ENCODE measurements at regions not wholly inside any gene's neighbourhood (a gene's known extent, or its start where the extent isn't known, plus 50 kb on each side); places are given as distances from the start of the nearest gene placed in this dataset.

DNA sequence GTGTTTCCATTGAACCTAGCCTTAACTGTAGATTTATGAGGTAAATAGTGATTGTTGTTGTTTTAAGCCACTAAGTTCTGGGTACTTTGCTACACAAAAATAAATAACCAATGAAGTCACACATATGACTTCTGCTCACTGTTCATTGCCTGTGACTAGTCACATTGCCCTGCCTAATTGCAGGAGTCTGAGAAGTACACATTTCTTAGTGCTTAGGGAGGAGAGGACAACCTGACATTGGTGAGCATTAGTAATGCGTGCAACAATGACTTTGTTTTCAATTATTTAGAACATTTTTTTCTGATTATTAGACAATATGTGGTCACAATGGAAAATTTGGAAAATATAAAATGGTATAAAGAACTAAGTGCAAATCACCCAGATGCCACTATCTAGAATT is 133.2 kb upstream of the DAZL start:
- H3K4me1 ChIP-seq (replicated peaks in 1 of 2; ENCODE audit: control insufficient read depth in 2 of 2, insufficient read depth in 2 of 2, low read length in 2 of 2): no peaks in the 10 kb centered on the region
- no TSS peak for BruUV-seq (replicated peaks)
- WGBS (ENCODE audit: insufficient coverage, low coverage, missing lambda C conversion rate): 0% methylated on average over 1 of the region's 1 CpG
- TF ChIP-seq ZBTB8A (IDR thresholded peaks at IDR 0.05; ENCODE audit: partially characterized antibody) (no peak), NFIC (IDR thresholded peaks at IDR 0.05) (no peak), HNRNPLL (IDR thresholded peaks at IDR 0.05; ENCODE audit: low read depth, low read length, poor library complexity, severe bottlenecking) (no peak), ZKSCAN8 (CRISPR knock-in tag; IDR thresholded peaks at IDR 0.05) (no peak), HNRNPUL1 (IDR thresholded peaks at IDR 0.05; ENCODE audit: low read length) (no peak), UBTF (IDR thresholded peaks at IDR 0.05; ENCODE audit: borderline replicate concordance in 1 of 2, low read depth in 2 of 2, low read length in 2 of 2) (no peak), CHD2 (IDR thresholded peaks at IDR 0.05; ENCODE audit: low read depth, low read length) (no peak), ZNF449 (CRISPR knock-in tag; IDR thresholded peaks at IDR 0.05) (no peak), ZNF511 (CRISPR knock-in tag; IDR thresholded peaks at IDR 0.05) (no peak), TGIF2 (CRISPR knock-in tag; IDR thresholded peaks at IDR 0.05) (no peak)
- TF ChIP-seq, protein P1, sequence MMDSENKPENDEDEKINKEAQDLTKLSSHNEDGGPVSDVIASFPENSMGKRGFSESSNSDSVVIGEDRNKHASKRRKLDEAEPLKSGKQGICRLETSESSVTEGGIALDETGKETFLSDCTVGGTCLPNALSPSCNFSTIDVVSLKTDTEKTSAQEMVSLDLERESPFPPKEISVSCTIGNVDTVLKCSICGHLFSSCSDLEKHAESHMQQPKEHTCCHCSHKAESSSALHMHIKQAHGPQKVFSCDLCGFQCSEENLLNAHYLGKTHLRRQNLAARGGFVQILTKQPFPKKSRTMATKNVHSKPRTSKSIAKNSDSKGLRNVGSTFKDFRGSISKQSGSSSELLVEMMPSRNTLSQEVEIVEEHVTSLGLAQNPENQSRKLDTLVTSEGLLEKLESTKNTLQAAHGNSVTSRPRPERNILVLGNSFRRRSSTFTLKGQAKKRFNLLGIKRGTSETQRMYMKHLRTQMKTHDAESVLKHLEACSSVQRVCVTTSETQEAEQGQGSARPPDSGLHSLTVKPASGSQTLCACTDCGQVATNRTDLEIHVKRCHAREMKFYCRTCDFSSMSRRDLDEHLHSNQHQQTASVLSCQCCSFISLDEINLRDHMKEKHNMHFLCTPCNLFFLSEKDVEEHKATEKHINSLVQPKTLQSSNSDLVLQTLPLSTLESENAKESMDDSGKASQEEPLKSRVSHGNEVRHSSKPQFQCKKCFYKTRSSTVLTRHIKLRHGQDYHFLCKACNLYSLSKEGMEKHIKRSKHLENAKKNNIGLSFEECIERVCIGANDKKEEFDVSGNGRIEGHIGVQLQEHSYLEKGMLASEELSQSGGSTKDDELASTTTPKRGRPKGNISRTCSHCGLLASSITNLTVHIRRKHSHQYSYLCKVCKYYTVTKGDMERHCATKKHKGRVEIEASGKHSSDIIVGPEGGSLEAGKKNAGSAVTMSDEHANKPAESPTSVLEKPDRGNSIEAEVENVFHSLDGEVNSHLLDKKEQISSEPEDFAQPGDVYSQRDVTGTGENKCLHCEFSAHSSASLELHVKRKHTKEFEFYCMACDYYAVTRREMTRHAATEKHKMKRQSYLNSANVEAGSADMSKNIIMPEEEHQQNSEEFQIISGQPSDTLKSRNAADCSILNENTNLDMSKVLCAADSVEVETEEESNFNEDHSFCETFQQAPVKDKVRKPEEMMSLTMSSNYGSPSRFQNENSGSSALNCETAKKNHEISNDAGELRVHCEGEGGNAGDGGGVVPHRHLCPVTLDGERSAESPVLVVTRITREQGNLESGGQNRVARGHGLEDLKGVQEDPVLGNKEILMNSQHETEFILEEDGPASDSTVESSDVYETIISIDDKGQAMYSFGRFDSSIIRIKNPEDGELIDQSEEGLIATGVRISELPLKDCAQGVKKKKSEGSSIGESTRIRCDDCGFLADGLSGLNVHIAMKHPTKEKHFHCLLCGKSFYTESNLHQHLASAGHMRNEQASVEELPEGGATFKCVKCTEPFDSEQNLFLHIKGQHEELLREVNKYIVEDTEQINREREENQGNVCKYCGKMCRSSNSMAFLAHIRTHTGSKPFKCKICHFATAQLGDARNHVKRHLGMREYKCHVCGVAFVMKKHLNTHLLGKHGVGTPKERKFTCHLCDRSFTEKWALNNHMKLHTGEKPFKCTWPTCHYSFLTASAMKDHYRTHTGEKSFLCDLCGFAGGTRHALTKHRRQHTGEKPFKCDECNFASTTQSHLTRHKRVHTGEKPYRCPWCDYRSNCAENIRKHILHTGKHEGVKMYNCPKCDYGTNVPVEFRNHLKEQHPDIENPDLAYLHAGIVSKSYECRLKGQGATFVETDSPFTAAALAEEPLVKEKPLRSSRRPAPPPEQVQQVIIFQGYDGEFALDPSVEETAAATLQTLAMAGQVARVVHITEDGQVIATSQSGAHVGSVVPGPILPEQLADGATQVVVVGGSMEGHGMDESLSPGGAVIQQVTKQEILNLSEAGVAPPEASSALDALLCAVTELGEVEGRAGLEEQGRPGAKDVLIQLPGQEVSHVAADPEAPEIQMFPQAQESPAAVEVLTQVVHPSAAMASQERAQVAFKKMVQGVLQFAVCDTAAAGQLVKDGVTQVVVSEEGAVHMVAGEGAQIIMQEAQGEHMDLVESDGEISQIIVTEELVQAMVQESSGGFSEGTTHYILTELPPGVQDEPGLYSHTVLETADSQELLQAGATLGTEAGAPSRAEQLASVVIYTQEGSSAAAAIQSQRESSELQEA (IDR thresholded peaks at IDR 0.05; ENCODE audit: low read depth): no peak

More for the DNA sequence above, 133.2 kb upstream of the DAZL start:
- Histone ChIP-seq H3K27ac (ENCODE audit: extremely low read depth, low read depth, low read length) (no peak overlapping the region), H2AFZ (ENCODE audit: low read depth, low read length) (no peak overlapping the region), H3K9me3 (replicated peaks; ENCODE audit: control insufficient read depth, insufficient read depth, low read depth, low read length) (no peaks in the 10 kb centered on the region), H3K27me3 (ENCODE audit: control insufficient read depth in 2 of 2, insufficient read depth in 2 of 2, low read length in 2 of 2) (no peaks in the 10 kb centered on the region), H3K79me2 (ENCODE audit: control insufficient read depth, insufficient read depth, low read length) (no peaks in the 10 kb centered on the region), H3K9ac (ENCODE audit: insufficient read depth in 1 of 2, low read depth in 2 of 2, low read length in 2 of 2) (no peak overlapping the region), H3K36me3 (ENCODE audit: control insufficient read depth, insufficient read depth, low read length) (no peaks in the 10 kb centered on the region), H3K4me2 (ENCODE audit: insufficient read depth, low read length) (no peak overlapping the region), H3K4me3 (no peak overlapping the region), H4K20me1 (replicated peaks; ENCODE audit: control insufficient read depth, insufficient read depth, low read length) (no peaks in the 10 kb centered on the region), H3K9me1 (ENCODE audit: control insufficient read depth, insufficient read depth, low read length) (no peaks in the 10 kb centered on the region)
- FAIRE-seq (no peak), ATAC-seq (no peak), DNase-seq (ENCODE audit: extremely low read depth in 1 of 4, low spot score in 3 of 4) (no peak)
- intact Hi-C loops (cut with micrococcal nuclease) (no loop called here), in situ Hi-C loops (cut with MboI) (no loop called here)
- ChIA-PET POLR2A (interaction anchor here (0.6 kb wide), 1 partner anchor 65 kb away, joined by 3 read pairs; no protein-coding TSS in a partner anchor), CTCF (ENCODE audit: low intra/inter-chr PET ratio) (no interaction called here)

Data from K562 (cell line).